ENCODE measurements at regions not wholly inside any gene's neighbourhood (a gene's known extent, or its start where the extent isn't known, plus 50 kb on each side); places are given as distances from the start of the nearest gene placed in this dataset.

GRCh38 chr2:176813156-176813555 is 399.4 kb upstream of the HNRNPA3 start:
- no peak overlapping the region for H3K4me3 Mint-ChIP-seq
- no peak overlapping the region for H3K27ac Mint-ChIP-seq (ENCODE audit: unreplicated experiment)
- H3K27me3 Mint-ChIP-seq (ENCODE audit: low read depth) = peaks cover 3% of the 10 kb centered on the region
- H3K9me3 Mint-ChIP-seq = no peaks in the 10 kb centered on the region
- no peaks in the 10 kb centered on the region for H3K36me3 Mint-ChIP-seq (ENCODE audit: low read depth)
- no peak for DNase-seq (ENCODE audit: low read depth, low spot score)
- no peak for TF ChIP-seq CTCF (conservative IDR thresholded peaks at IDR 0.05)
- peaks cover 4% of the 10 kb centered on the region for H3K4me1 Mint-ChIP-seq

- H3K4me3 Mint-ChIP-seq = no peak overlapping the region
- TF ChIP-seq CTCF (conservative IDR thresholded peaks at IDR 0.05) = no peak
- H3K27ac Mint-ChIP-seq (ENCODE audit: unreplicated experiment) = no peak overlapping the region
- H3K36me3 Mint-ChIP-seq (ENCODE audit: low read depth) = no peaks in the 10 kb centered on the region
- H3K9me3 Mint-ChIP-seq = no peaks in the 10 kb centered on the region
- H3K4me1 Mint-ChIP-seq = peaks cover 4% of the 10 kb centered on the region
- peaks cover 3% of the 10 kb centered on the region for H3K27me3 Mint-ChIP-seq (ENCODE audit: low read depth)
- DNase-seq (ENCODE audit: low read depth, low spot score) = no peak
Measured at GRCh38 chr2:176813621-176814049, 399.0 kb upstream of the HNRNPA3 start.

- no peaks in the 10 kb centered on the region for H3K36me3 Mint-ChIP-seq (ENCODE audit: low read depth)
- no peaks in the 10 kb centered on the region for H3K9me3 Mint-ChIP-seq
- no peak overlapping the region for H3K27ac Mint-ChIP-seq (ENCODE audit: unreplicated experiment)
- peaks cover 6% of the 10 kb centered on the region for H3K27me3 Mint-ChIP-seq (ENCODE audit: low read depth)
- peaks cover 4% of the 10 kb centered on the region for H3K4me1 Mint-ChIP-seq
- H3K4me3 Mint-ChIP-seq = no peak overlapping the region
- no peak for DNase-seq (ENCODE audit: low read depth, low spot score)
- TF ChIP-seq CTCF (conservative IDR thresholded peaks at IDR 0.05) = no peak
Measured at GRCh38 chr2:176814274-176814673, 398.3 kb upstream of the HNRNPA3 start.

- H3K4me3 Mint-ChIP-seq = no peak overlapping the region
- TF ChIP-seq CTCF (conservative IDR thresholded peaks at IDR 0.05) = peak; percentile 78
- H3K27me3 Mint-ChIP-seq (ENCODE audit: low read depth) = peaks cover 6% of the 10 kb centered on the region
- H3K36me3 Mint-ChIP-seq (ENCODE audit: low read depth) = no peaks in the 10 kb centered on the region
- no peak for DNase-seq (ENCODE audit: low read depth, low spot score)
- peaks cover 4% of the 10 kb centered on the region for H3K4me1 Mint-ChIP-seq
- H3K9me3 Mint-ChIP-seq = no peaks in the 10 kb centered on the region
- no peak overlapping the region for H3K27ac Mint-ChIP-seq (ENCODE audit: unreplicated experiment)
Measured at GRCh38 chr2:176814740-176815367, 397.7 kb upstream of the HNRNPA3 start.

GRCh38 chr2:176817061-176817565 is 395.5 kb upstream of the HNRNPA3 start:
- peaks cover 4% of the 10 kb centered on the region for H3K4me1 Mint-ChIP-seq
- H3K36me3 Mint-ChIP-seq (ENCODE audit: low read depth) = no peaks in the 10 kb centered on the region
- H3K27ac Mint-ChIP-seq (ENCODE audit: unreplicated experiment) = no peak overlapping the region
- H3K9me3 Mint-ChIP-seq = no peaks in the 10 kb centered on the region
- peaks cover 5% of the 10 kb centered on the region for H3K27me3 Mint-ChIP-seq (ENCODE audit: low read depth)
- no peak for TF ChIP-seq CTCF (conservative IDR thresholded peaks at IDR 0.05)
- no peak overlapping the region for H3K4me3 Mint-ChIP-seq
- no peak for DNase-seq (ENCODE audit: low read depth, low spot score)

Measured in neural crest cell (in vitro differentiated cells).